ENCODE measurements at regions not wholly inside any gene's neighbourhood (a gene's known extent, or its start where the extent isn't known, plus 50 kb on each side); places are given as distances from the start of the nearest gene placed in this dataset.
"Not testable (repeated sequence)": the region's sequence is repeated elsewhere in the genome, so short reads cannot be mapped to it uniquely, and the experiment has no call there.

DNA sequence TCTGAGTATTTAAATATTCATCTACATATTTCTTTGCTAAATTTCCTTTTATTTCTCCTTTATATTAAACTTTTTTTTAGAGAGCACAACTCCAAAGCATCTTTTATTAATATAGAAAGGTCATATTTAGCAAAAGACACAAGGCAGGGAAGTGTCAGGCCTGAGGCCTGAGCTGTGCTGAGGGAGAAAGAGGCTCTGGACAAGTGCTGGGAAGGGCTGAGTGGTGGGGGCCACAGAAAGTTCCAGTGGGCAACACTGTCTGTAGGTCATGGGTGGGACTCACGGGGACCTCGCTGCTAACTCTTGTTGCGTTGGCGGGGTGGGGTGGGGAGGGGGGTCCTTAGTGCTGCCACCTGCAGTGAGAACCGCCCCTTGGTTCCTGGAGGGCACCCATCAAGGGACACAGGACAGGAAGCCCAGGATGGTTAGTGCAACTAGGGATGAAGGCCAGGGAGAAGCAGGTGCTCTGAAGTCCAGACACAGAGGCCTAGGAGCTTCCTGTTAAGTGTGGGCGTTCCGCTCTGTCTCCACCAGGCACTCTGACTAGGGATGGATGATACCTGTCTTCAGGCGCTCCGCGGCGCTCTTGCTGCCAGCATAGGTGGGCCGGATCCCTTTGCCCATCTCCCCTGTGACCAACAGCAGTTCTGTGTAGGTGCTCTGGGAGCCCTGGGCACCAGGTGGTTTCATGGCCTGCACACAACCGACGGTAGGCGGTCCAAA lies 1510.5 kb downstream of the FOXD4L5 start:
- not testable (repeated sequence) for DNase-seq (ENCODE audit: low read depth); H3K4me3 ChIP-seq (ENCODE audit: low read depth, low read length)

DNA sequence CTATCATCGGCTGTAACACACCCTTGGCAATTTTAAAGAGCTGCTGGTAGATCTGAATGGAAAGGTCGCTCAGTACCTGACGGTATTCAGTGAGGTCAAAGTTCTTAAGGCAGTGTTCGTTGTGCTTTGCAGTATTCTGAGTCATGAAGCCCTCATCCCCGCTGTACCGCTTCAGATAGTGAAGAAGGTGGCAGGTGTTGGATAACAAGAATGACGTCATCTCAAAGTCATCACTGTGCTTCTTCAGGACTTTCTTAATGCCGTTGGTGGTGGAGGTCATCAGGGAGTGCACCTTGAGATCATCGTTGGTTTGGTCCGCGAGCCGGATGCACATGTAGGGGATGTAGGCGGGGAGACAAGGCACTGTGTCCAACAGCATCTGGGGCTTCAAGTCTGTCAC lies 1522.8 kb downstream of the FOXD4L5 start:
- not testable (repeated sequence) for DNase-seq (ENCODE audit: low read depth); H3K4me3 ChIP-seq (ENCODE audit: low read depth, low read length)

DNA sequence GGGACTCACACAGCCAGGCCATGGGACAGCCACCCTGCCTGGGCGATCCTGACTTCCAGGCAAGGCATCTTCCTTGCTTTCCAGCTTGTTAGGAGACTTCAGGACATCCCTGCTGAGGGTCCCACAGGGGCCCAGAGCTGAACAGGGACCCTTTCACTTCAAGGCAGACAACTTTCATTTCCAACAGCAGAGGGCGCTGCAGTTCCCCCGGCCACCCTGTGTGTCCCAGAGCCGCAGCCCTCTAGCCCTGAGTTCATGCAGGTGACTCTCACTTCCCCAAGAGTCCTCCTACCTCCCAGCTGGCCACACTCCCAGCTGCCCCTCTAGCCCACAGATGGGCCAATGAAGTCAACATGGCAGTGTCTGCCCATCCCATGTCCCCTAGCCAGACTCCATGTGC lies 1556.0 kb downstream of the FOXD4L5 start:
- DNase-seq (ENCODE audit: low read depth); H3K4me3 ChIP-seq (ENCODE audit: low read depth, low read length): not testable (repeated sequence)

DNA sequence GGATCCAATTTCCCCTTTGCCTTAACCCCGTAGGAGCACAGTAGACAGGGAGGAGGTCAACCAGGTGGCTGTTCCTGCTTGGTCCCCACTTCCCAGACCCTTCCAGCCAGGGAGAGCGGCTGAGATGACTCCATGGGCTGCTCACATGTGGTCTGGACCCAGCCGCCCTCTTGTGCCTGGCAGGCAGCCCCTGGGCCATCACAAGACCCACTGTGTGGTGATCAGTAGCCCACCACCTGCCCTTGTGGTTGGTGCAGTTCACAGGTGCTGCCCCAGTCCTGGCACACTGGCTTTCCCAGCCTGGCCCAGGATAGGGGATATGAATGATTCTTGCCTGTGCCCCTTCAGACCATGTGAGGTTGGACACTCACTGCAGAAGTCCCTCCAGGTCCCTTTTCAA lies 1556.7 kb downstream of the FOXD4L5 start:
- no peak overlapping the region for H3K4me3 ChIP-seq (ENCODE audit: low read depth, low read length)
- TF ChIP-seq, protein P1, sequence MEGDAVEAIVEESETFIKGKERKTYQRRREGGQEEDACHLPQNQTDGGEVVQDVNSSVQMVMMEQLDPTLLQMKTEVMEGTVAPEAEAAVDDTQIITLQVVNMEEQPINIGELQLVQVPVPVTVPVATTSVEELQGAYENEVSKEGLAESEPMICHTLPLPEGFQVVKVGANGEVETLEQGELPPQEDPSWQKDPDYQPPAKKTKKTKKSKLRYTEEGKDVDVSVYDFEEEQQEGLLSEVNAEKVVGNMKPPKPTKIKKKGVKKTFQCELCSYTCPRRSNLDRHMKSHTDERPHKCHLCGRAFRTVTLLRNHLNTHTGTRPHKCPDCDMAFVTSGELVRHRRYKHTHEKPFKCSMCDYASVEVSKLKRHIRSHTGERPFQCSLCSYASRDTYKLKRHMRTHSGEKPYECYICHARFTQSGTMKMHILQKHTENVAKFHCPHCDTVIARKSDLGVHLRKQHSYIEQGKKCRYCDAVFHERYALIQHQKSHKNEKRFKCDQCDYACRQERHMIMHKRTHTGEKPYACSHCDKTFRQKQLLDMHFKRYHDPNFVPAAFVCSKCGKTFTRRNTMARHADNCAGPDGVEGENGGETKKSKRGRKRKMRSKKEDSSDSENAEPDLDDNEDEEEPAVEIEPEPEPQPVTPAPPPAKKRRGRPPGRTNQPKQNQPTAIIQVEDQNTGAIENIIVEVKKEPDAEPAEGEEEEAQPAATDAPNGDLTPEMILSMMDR (IDR thresholded peaks at IDR 0.05; ENCODE audit: control insufficient read depth, extremely low read depth, insufficient read depth), result no peak
- DNase-seq (ENCODE audit: low read depth), result no peak

DNA sequence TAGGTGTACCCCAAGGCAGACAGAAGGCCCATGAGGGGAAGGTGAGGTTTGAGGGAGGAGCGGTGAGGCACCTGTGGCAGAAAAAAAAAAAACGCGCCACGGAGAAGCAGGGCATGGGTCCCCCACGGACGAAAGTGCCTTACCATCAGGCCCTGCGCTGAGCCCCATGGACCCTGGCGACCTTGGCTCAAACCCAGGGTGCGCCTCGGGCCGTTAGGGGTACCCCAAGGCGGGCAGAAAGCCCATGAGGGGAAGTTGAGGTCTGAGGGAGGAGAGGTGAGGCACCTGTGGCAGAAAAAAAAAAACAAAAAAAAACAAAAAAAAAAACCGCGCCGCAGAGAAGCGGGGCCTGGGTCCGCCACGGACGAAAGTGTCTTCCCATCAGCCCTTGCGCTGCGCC lies 1576.7 kb downstream of the FOXD4L5 start:
- DNase-seq (ENCODE audit: low read depth), result not testable (repeated sequence)

DNA sequence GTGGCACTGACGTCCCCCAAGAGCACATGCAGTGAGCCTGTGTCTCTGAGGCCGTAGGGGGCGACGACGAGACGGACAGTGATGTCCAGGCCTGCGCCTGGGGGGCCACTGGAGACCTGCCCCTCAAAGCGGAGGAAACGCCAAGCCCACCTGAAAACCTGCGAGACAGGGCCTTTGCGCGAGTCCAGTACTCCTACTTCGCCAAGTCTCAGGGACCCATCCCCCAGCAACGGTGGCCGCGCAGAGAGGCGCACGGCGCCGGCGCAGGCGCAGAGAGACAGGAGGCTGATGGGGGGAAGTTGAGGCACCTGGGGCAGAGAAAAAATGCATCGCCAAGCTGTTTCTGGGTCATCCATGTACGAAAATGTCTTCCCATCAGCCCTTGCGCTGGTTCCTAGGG lies 1580.6 kb downstream of the FOXD4L5 start:
- H3K4me3 ChIP-seq (ENCODE audit: low read depth, low read length); DNase-seq (ENCODE audit: low read depth): not testable (repeated sequence)

More for the DNA sequence above, 1576.7 kb downstream of the FOXD4L5 start:
- H3K4me3 ChIP-seq (ENCODE audit: low read depth, low read length), result not testable (repeated sequence)

DNA sequence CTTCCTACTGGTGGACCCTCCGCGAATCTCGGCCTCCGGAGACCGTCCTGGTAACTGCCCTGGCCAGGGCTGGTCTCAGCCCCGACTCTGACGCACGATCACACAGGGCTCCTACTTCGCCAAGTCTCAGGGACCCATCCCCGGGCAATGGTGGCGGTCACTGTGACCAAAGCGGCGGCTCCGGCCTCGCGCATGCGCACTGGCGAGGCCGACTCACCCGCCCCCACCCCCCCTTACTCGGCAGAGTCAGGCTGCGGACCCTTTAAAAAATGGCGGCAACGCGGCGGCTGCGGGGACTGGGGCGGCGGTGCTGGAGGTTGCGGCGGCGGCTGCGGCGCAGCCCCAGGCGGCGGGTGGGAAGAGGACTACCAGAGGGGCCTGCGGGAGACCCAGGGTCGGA lies 1581.3 kb downstream of the FOXD4L5 start:
- DNase-seq (ENCODE audit: low read depth); H3K4me3 ChIP-seq (ENCODE audit: low read depth, low read length): not testable (repeated sequence)

DNA sequence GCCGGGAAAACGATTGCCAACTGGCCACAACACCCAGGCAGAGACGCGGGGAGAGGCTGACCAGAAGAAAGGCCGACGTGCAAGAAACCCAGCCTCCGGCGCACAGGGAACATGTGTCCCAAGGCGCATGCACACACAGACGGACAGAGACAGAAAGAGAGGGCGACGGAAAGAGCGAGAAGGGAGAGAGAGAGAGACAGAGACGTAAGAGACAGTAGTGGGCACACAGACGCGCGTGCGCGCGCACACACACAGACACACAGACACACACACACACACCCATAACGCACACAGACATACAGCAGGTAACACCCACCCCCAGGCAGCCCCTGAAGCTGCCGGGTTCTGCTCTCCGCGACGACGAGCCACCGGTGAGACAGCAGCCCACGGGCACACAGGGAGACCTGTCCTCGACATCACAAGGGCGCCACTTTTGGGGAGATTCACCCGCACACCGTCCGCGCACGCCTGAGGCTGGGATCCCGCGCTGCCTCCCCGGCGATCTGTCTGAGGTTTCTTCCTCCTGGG lies 1581.8 kb downstream of the FOXD4L5 start:
- DNase-seq (ENCODE audit: low read depth); H3K4me3 ChIP-seq (ENCODE audit: low read depth, low read length): not testable (repeated sequence)

All from LNCaP clone FGC (cell line).